Prostate gland (tissue), 2 donors: ENCODE measurements at regions not wholly inside any gene's neighbourhood (a gene's known extent, or its start where the extent isn't known, plus 50 kb on each side); places are given as distances from the start of the nearest gene placed in this dataset.

Experiments used
- CTCF ChIP-seq, 4 experiments: fragments of 200-600 bp in 2 of 4; fragments of 450-650 bp in 2 of 4; sonication (generic) in 2 of 4; IDR thresholded peaks; 1 replicate in 3 of 4; 2 replicates in 1 of 4; pipeline ENCODE4 v1.5.1; 2016 to 2019; ENCODE audit warnings: antibody characterized with exemption in 4 of 4, mild to moderate bottlenecking in 2 of 4, moderate library complexity in 2 of 4
- POLR2A ChIP-seq: fragments of 450-650 bp; IDR thresholded peaks from one replicate; pipeline ENCODE4 v1.6.1; 2016; ENCODE audit warnings: antibody characterized with exemption, mild to moderate bottlenecking

GRCh38 chr16:51244887-51245657 is 94.0 kb upstream of the SALL1 start:
- TF ChIP-seq POLR2A (no peak), CTCF (IDR thresholded peaks at IDR 0.05) (no peak)
